ENCODE measurements at regions not wholly inside any gene's neighbourhood (a gene's known extent, or its start where the extent isn't known, plus 50 kb on each side); places are given as distances from the start of the nearest gene placed in this dataset.

DNA sequence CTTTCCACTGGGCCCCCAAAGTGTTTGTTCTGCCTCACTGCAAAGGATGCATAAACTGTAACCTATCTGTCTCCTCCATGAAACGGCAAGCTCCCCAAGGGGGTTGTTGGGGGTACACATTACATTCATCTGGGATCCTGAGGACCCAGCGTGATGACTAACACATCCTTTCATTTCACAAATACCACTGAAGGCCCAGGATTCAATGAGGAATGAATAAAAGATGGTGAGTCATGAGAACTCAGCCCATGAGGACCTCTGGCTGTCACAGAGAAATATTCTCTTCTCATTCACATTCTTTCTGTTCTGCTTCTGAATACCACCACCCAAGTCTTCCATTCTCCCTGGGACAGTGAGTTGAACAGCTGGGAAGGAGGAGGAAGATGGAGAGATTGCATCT lies 149.8 kb downstream of the RBFOX3 start:
- H3K4me2 ChIP-seq (ENCODE audit: low read depth, low read length, poor library complexity, severe bottlenecking) = no peak overlapping the region
- H2AFZ ChIP-seq (ENCODE audit: low read length) = no peak overlapping the region
- no peak overlapping the region for H3K27ac ChIP-seq (ENCODE audit: low read length)
- no peaks in the 10 kb centered on the region for H3K36me3 ChIP-seq (ENCODE audit: insufficient read depth, low read length)
- H3K4me3 ChIP-seq (ENCODE audit: low read length) = no peak overlapping the region
- no peaks in the 10 kb centered on the region for H4K20me1 ChIP-seq (ENCODE audit: insufficient read depth, low read depth, low read length)
- DNase-seq = no peak
- no peaks in the 10 kb centered on the region for H3K79me2 ChIP-seq (ENCODE audit: low read length)
- no peaks in the 10 kb centered on the region for H3K27me3 ChIP-seq (ENCODE audit: low read length)
- no peaks in the 10 kb centered on the region for H3K9me3 ChIP-seq (ENCODE audit: low read length)
- no peaks in the 10 kb centered on the region for H3K4me1 ChIP-seq (ENCODE audit: low read length)
- H3K9me2 ChIP-seq (replicated peaks; ENCODE audit: insufficient read depth, low read length) = no peaks in the 10 kb centered on the region
- no peak overlapping the region for H3K9ac ChIP-seq (ENCODE audit: low read length)

DNA sequence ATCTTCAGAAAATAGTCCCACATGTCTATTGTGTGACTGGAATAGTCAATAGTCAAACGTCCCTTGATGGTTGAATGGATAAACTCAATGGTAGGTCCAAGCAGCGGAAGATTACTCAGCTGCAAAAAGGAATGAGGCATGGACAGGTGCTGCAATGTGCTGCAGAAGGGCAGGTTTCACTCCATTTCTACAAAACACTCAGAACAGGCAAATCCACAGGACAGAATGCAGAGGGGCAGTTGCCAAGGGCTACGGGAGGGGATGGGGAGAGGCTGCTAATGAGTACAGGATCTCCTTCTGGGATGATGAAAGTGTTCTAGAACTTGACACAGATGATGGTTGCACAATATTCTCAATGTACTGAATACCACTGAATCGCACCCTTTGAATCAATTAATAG lies 151.0 kb downstream of the RBFOX3 start:
- no peaks in the 10 kb centered on the region for H3K9me3 ChIP-seq (ENCODE audit: low read length)
- H3K79me2 ChIP-seq (ENCODE audit: low read length) = no peaks in the 10 kb centered on the region
- H3K36me3 ChIP-seq (ENCODE audit: insufficient read depth, low read length) = no peaks in the 10 kb centered on the region
- no peak overlapping the region for H3K4me3 ChIP-seq (ENCODE audit: low read length)
- no peak overlapping the region for H3K27ac ChIP-seq (ENCODE audit: low read length)
- no peak overlapping the region for H3K4me2 ChIP-seq (ENCODE audit: low read depth, low read length, poor library complexity, severe bottlenecking)
- H3K27me3 ChIP-seq (ENCODE audit: low read length) = no peaks in the 10 kb centered on the region
- DNase-seq = no peak
- H4K20me1 ChIP-seq (ENCODE audit: insufficient read depth, low read depth, low read length) = no peaks in the 10 kb centered on the region
- no peaks in the 10 kb centered on the region for H3K9me2 ChIP-seq (replicated peaks; ENCODE audit: insufficient read depth, low read length)
- H3K9ac ChIP-seq (ENCODE audit: low read length) = no peak overlapping the region
- H3K4me1 ChIP-seq (ENCODE audit: low read length) = no peaks in the 10 kb centered on the region
- no peak overlapping the region for H2AFZ ChIP-seq (ENCODE audit: low read length)

DNA sequence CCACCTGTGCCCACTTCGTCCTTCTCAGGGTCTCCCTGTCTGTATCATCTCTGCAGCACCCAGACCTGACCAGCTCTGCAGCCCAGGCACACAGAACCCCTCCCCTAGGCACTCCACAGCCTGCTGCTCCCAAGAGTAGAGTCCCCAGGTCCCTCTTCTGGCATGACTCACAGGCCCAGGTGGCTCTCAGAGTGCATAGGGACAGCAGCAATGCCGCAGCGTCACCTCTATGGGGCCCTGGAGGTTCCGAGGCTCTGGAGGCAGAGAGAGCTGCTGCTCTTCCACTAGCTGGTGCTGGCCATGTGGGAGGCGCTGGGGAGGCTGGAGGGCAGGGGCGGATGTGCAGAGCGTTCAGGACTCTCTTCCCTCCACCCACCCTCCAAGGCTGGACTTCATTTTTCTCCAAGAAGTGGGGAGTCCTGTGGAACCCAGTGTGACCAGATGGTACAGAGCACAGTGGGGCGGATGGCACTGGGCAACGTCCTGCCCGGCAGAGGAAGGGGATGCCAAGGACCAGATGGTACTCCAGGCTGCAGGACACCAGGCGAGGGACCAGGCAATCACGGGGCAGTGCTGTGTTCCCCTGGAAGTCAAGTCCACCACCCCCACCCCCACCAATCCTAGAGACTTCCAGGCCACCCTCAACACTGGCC lies 151.7 kb downstream of the RBFOX3 start:
- no peaks in the 10 kb centered on the region for H3K27me3 ChIP-seq (ENCODE audit: low read length)
- no peaks in the 10 kb centered on the region for H3K79me2 ChIP-seq (ENCODE audit: low read length)
- H3K4me3 ChIP-seq (ENCODE audit: low read length) = no peak overlapping the region
- no peak for DNase-seq
- no peaks in the 10 kb centered on the region for H4K20me1 ChIP-seq (ENCODE audit: insufficient read depth, low read depth, low read length)
- no peaks in the 10 kb centered on the region for H3K4me1 ChIP-seq (ENCODE audit: low read length)
- H3K9me3 ChIP-seq (ENCODE audit: low read length) = no peaks in the 10 kb centered on the region
- no peaks in the 10 kb centered on the region for H3K36me3 ChIP-seq (ENCODE audit: insufficient read depth, low read length)
- no peak overlapping the region for H3K4me2 ChIP-seq (ENCODE audit: low read depth, low read length, poor library complexity, severe bottlenecking)
- H3K9me2 ChIP-seq (replicated peaks; ENCODE audit: insufficient read depth, low read length) = no peaks in the 10 kb centered on the region
- no peak overlapping the region for H3K27ac ChIP-seq (ENCODE audit: low read length)
- H3K9ac ChIP-seq (ENCODE audit: low read length) = no peak overlapping the region
- no peak overlapping the region for H2AFZ ChIP-seq (ENCODE audit: low read length)

DNA sequence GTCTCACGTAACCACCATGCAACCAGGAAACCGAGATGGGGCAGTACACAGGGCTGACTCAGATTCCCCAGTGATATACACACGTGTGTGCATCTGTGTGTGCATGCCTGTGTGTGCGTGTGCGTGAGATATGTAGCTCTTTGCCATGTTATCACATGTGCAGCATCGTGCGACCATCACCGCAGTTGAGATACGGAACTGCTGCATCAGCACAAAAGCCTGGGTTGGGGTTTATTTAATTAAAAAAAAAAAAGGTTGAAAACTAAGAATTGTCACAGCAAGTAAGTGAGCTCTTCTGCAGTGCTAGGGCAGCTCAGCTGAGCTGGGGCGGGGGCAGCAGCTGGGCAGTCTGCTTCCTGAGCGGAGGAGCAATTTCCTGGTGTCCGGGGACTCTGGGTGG lies 152.5 kb downstream of the RBFOX3 start:
- Histone ChIP-seq H3K9ac (ENCODE audit: low read length) (no peak overlapping the region), H3K4me2 (ENCODE audit: low read depth, low read length, poor library complexity, severe bottlenecking) (no peak overlapping the region), H3K9me3 (ENCODE audit: low read length) (no peaks in the 10 kb centered on the region), H4K20me1 (ENCODE audit: insufficient read depth, low read depth, low read length) (no peaks in the 10 kb centered on the region), H3K4me3 (ENCODE audit: low read length) (no peak overlapping the region), H3K4me1 (ENCODE audit: low read length) (no peaks in the 10 kb centered on the region), H2AFZ (ENCODE audit: low read length) (no peak overlapping the region), H3K27ac (ENCODE audit: low read length) (no peak overlapping the region), H3K79me2 (ENCODE audit: low read length) (no peaks in the 10 kb centered on the region), H3K27me3 (ENCODE audit: low read length) (no peaks in the 10 kb centered on the region), H3K9me2 (replicated peaks; ENCODE audit: insufficient read depth, low read length) (no peaks in the 10 kb centered on the region), H3K36me3 (ENCODE audit: insufficient read depth, low read length) (no peaks in the 10 kb centered on the region)
- no peak for DNase-seq

DNA sequence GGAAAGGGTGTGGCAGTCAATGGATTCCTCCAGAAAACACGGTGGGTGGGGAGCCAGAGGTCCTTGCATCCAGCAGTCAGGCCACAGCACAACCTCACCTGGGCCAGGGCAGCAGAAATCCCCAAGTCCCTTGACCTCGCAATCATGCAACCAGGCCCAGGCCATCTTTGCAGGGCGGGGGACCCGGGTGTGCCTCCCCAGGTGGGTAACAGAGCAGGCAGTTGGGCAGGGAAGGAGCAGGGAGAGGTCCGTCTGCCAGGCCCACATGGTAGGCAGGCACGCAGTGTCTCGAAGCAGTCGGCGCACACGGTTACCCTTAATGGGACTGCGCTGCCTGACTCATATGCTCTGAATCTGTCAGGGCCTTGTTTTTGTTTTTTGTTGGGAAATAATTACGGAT lies 153.0 kb downstream of the RBFOX3 start:
- Histone ChIP-seq H3K27ac (ENCODE audit: low read length) (no peak overlapping the region), H3K9me3 (ENCODE audit: low read length) (no peaks in the 10 kb centered on the region), H3K9ac (ENCODE audit: low read length) (no peak overlapping the region), H3K4me3 (ENCODE audit: low read length) (no peak overlapping the region), H3K27me3 (ENCODE audit: low read length) (no peaks in the 10 kb centered on the region), H3K79me2 (ENCODE audit: low read length) (no peaks in the 10 kb centered on the region), H3K4me2 (ENCODE audit: low read depth, low read length, poor library complexity, severe bottlenecking) (no peak overlapping the region), H3K4me1 (ENCODE audit: low read length) (no peaks in the 10 kb centered on the region), H2AFZ (ENCODE audit: low read length) (no peak overlapping the region), H3K9me2 (replicated peaks; ENCODE audit: insufficient read depth, low read length) (no peaks in the 10 kb centered on the region), H3K36me3 (ENCODE audit: insufficient read depth, low read length) (no peaks in the 10 kb centered on the region), H4K20me1 (ENCODE audit: insufficient read depth, low read depth, low read length) (no peaks in the 10 kb centered on the region)
- DNase-seq = no peak

DNA sequence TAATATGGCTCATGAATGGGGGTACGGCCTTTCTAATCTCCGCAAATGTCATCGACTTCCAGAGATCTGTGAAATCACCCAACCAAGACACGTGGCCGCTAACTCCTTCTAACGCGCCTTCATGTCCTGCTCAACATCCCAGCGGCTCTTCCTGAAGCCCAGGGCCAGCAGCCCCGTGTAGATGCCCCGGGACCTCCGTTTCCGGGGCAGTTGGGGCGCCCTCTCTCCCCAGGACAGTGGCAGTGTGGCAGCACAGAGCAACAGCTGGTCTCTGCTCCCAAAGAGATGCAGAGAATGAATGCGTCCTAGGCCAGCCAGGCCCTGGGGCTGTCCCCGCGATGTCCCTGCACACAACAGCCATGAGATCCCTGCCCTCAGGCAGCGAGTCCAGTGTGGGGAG lies 153.5 kb downstream of the RBFOX3 start:
- no peaks in the 10 kb centered on the region for H3K27me3 ChIP-seq (ENCODE audit: low read length)
- H3K27ac ChIP-seq (ENCODE audit: low read length) = no peak overlapping the region
- H3K4me1 ChIP-seq (ENCODE audit: low read length) = no peaks in the 10 kb centered on the region
- no peak for DNase-seq
- H3K9me2 ChIP-seq (replicated peaks; ENCODE audit: insufficient read depth, low read length) = no peaks in the 10 kb centered on the region
- H3K36me3 ChIP-seq (ENCODE audit: insufficient read depth, low read length) = no peaks in the 10 kb centered on the region
- H3K9me3 ChIP-seq (ENCODE audit: low read length) = no peaks in the 10 kb centered on the region
- H2AFZ ChIP-seq (ENCODE audit: low read length) = no peak overlapping the region
- no peaks in the 10 kb centered on the region for H3K79me2 ChIP-seq (ENCODE audit: low read length)
- no peak overlapping the region for H3K9ac ChIP-seq (ENCODE audit: low read length)
- no peaks in the 10 kb centered on the region for H4K20me1 ChIP-seq (ENCODE audit: insufficient read depth, low read depth, low read length)
- H3K4me2 ChIP-seq (ENCODE audit: low read depth, low read length, poor library complexity, severe bottlenecking) = no peak overlapping the region
- no peak overlapping the region for H3K4me3 ChIP-seq (ENCODE audit: low read length)

DNA sequence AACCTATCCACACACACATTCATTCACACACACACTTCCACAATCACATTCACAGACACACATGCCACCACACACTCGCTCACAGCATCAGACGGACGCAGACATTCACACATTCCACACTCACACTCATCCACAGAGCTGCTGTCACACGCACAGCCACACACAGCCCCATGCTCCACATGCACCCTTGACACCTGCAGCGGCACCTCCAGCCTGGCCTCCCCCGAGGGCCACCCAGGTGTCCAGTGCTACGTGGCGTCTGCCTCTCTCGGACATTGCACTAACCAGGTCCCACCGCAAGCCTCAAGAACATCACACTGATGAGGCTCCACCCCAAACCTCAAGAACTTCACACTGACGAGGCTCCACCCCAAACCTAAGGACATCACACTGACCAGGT lies 155.2 kb downstream of the RBFOX3 start:
- Histone ChIP-seq H3K27ac (ENCODE audit: low read length) (no peak overlapping the region), H3K27me3 (ENCODE audit: low read length) (no peaks in the 10 kb centered on the region)
- DNase-seq = no peak

DNA sequence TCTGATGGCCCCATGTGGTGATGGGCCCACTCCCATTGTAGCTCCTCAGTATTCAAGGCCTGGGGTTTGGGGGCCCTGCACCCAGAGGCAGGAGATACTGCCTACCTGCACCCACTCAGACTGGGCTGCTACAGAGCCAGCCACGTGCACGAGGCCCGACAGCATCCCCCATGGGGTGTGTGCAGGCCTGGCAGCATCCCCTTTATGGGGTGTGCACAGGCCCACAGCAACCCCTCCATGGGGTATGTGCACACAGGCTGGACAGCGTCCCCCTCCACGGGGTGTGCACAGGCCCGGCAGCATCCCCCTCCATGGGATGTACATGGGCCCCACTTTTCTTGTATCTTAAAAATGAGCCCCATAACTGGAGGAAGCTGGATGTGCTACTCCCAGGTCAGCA lies 156.0 kb downstream of the RBFOX3 start:
- H3K4me2 ChIP-seq (ENCODE audit: low read depth, low read length, poor library complexity, severe bottlenecking) = no peak overlapping the region
- no peaks in the 10 kb centered on the region for H4K20me1 ChIP-seq (ENCODE audit: insufficient read depth, low read depth, low read length)
- H3K4me3 ChIP-seq (ENCODE audit: low read length) = no peak overlapping the region
- H3K36me3 ChIP-seq (ENCODE audit: insufficient read depth, low read length) = no peaks in the 10 kb centered on the region
- H3K9me2 ChIP-seq (replicated peaks; ENCODE audit: insufficient read depth, low read length) = no peaks in the 10 kb centered on the region
- no peaks in the 10 kb centered on the region for H3K9me3 ChIP-seq (ENCODE audit: low read length)
- H3K27ac ChIP-seq (ENCODE audit: low read length) = no peak overlapping the region
- no peaks in the 10 kb centered on the region for H3K27me3 ChIP-seq (ENCODE audit: low read length)
- no peaks in the 10 kb centered on the region for H3K79me2 ChIP-seq (ENCODE audit: low read length)
- no peak overlapping the region for H3K9ac ChIP-seq (ENCODE audit: low read length)
- H2AFZ ChIP-seq (ENCODE audit: low read length) = no peak overlapping the region
- no peaks in the 10 kb centered on the region for H3K4me1 ChIP-seq (ENCODE audit: low read length)
- no peak for DNase-seq

More for the DNA sequence above, 155.2 kb downstream of the RBFOX3 start:
- Histone ChIP-seq H4K20me1 (ENCODE audit: insufficient read depth, low read depth, low read length) (no peaks in the 10 kb centered on the region), H3K9me2 (replicated peaks; ENCODE audit: insufficient read depth, low read length) (no peaks in the 10 kb centered on the region), H3K4me3 (ENCODE audit: low read length) (no peak overlapping the region), H3K36me3 (ENCODE audit: insufficient read depth, low read length) (no peaks in the 10 kb centered on the region), H3K4me2 (ENCODE audit: low read depth, low read length, poor library complexity, severe bottlenecking) (no peak overlapping the region), H2AFZ (ENCODE audit: low read length) (no peak overlapping the region), H3K4me1 (ENCODE audit: low read length) (no peaks in the 10 kb centered on the region), H3K9me3 (ENCODE audit: low read length) (no peaks in the 10 kb centered on the region), H3K9ac (ENCODE audit: low read length) (no peak overlapping the region), H3K79me2 (ENCODE audit: low read length) (no peaks in the 10 kb centered on the region)

DNA sequence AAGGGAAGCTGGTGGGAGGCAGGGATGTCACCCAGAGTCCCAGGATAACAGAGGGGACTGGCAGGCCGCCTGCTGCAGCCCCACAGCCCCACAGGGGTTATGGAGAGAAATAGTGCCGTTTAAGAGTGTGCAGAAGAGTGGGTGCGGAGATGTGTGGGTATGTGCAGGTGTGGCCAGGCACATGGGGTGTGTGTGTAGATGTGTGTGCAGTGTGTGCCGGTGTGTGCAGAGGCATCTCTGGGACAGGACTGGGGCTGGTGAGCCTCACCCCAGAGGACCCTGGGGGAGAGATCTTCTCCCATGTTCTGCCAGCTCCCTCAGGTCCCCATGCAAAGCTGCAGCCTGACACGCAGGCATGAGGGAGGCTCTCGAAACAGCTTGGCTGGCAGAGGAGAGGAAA lies 157.4 kb downstream of the RBFOX3 start:
- no peaks in the 10 kb centered on the region for H3K79me2 ChIP-seq (ENCODE audit: low read length)
- H3K9me2 ChIP-seq (replicated peaks; ENCODE audit: insufficient read depth, low read length) = no peaks in the 10 kb centered on the region
- no peak overlapping the region for H3K27ac ChIP-seq (ENCODE audit: low read length)
- no peak for DNase-seq
- H4K20me1 ChIP-seq (ENCODE audit: insufficient read depth, low read depth, low read length) = no peaks in the 10 kb centered on the region
- H3K4me3 ChIP-seq (ENCODE audit: low read length) = no peak overlapping the region
- H3K4me2 ChIP-seq (ENCODE audit: low read depth, low read length, poor library complexity, severe bottlenecking) = no peak overlapping the region
- H3K9me3 ChIP-seq (ENCODE audit: low read length) = no peaks in the 10 kb centered on the region
- no peaks in the 10 kb centered on the region for H3K27me3 ChIP-seq (ENCODE audit: low read length)
- H3K36me3 ChIP-seq (ENCODE audit: insufficient read depth, low read length) = no peaks in the 10 kb centered on the region
- H2AFZ ChIP-seq (ENCODE audit: low read length) = no peak overlapping the region
- H3K4me1 ChIP-seq (ENCODE audit: low read length) = no peaks in the 10 kb centered on the region
- H3K9ac ChIP-seq (ENCODE audit: low read length) = no peak overlapping the region
